DND-41 (cell line): ENCODE measurements at regions not wholly inside any gene's neighbourhood (a gene's known extent, or its start where the extent isn't known, plus 50 kb on each side); places are given as distances from the start of the nearest gene placed in this dataset.
A peak's percentile ranks its signal among the peaks of the same experiment; 100 is the strongest.

Source experiments
- ATAC-seq: fragments of 200-7000 bp; cut with Tn5 transposase; 3 replicates; pipeline ENCODE4 v1.9.1; 2021; ENCODE audit warnings: low read depth; ENCODE audit not compliant: insufficient read depth
- DNase-seq: peaks from one replicate; pipeline ENCODE4 v3.0.0-alpha.2; 2020
- H2AFZ ChIP-seq: 2 replicates; pipeline ENCODE4 v1.6.0; 2012; ENCODE audit warnings: low read depth, low read length
- H3K27ac ChIP-seq: 2 replicates; pipeline ENCODE4 v1.5.1; 2012; ENCODE audit warnings: low read length, inconsistent platforms
- H3K27me3 ChIP-seq: fragments of 200-600 bp; sonication (generic); 2 replicates; pipeline ENCODE4 v1.6.0; 2012; ENCODE audit warnings: low read length, mild to moderate bottlenecking, inconsistent platforms; ENCODE audit not compliant: insufficient read depth, poor library complexity
- H3K36me3 ChIP-seq: 2 replicates; pipeline ENCODE4 v1.5.1; 2012; ENCODE audit warnings: low read length, inconsistent platforms; ENCODE audit not compliant: insufficient read depth
- H3K4me1 ChIP-seq: 2 replicates; pipeline ENCODE4 v1.5.1; 2012; ENCODE audit warnings: mild to moderate bottlenecking, low read length; ENCODE audit not compliant: insufficient read depth
- H3K4me2 ChIP-seq: 2 replicates; pipeline ENCODE4 v1.6.0; 2012; ENCODE audit warnings: mild to moderate bottlenecking, moderate library complexity, low read length, inconsistent platforms; ENCODE audit not compliant: insufficient read depth
- H3K4me3 ChIP-seq, 2 experiments: fragments of 200-600 bp in 1 of 2; shearing (Covaris generic) in 1 of 2; 2 replicates each; pipeline ENCODE4 v1.5.1; 2012 to 2016; ENCODE audit warnings: inconsistent platforms in 2 of 2, low read length in 2 of 2, mild to moderate bottlenecking in 2 of 2, low read depth in 1 of 2, moderate library complexity in 1 of 2
- H3K79me2 ChIP-seq: 2 replicates; pipeline ENCODE4 v1.6.0; 2012; ENCODE audit warnings: low read length, inconsistent platforms; ENCODE audit not compliant: insufficient read depth
- H3K9ac ChIP-seq: 2 replicates; pipeline ENCODE4 v1.6.0; 2012; ENCODE audit warnings: low read depth, mild to moderate bottlenecking, inconsistent platforms, low read length, moderate library complexity
- H3K9me3 ChIP-seq: 2 replicates; pipeline ENCODE4 v1.5.1; 2012; ENCODE audit warnings: low read length, moderate library complexity, mild to moderate bottlenecking, inconsistent platforms; ENCODE audit not compliant: insufficient read depth, severe bottlenecking
- H4K20me1 ChIP-seq: 2 replicates; pipeline ENCODE4 v1.6.0; 2012; ENCODE audit warnings: low read length; ENCODE audit not compliant: insufficient read depth
- CTCF ChIP-seq: IDR thresholded peaks from 2 replicates; pipeline ENCODE4 v1.5.1; 2012; ENCODE audit warnings: borderline replicate concordance, low read length, moderate library complexity, mild to moderate bottlenecking; ENCODE audit not compliant: poor library complexity, severe bottlenecking; ENCODE audit errors: extremely low read depth
- EZH2 ChIP-seq: IDR thresholded peaks from 3 replicates; pipeline ENCODE4 v1.6.1; 2012; ENCODE audit warnings: borderline replicate concordance, low read depth, mild to moderate bottlenecking, moderate library complexity, low read length, inconsistent platforms; ENCODE audit not compliant: severe bottlenecking

GRCh38 chr1:232560940-232561339 is 69.0 kb downstream of the SIPA1L2 start:
- no peaks in the 10 kb centered on the region for H3K36me3 ChIP-seq
- H3K9me3 ChIP-seq, result no peaks in the 10 kb centered on the region
- no peaks in the 10 kb centered on the region for H3K79me2 ChIP-seq
- no peak overlapping the region for H3K4me3 ChIP-seq
- H3K9ac ChIP-seq, result no peak overlapping the region
- no peak overlapping the region for H3K4me2 ChIP-seq
- no peak for TF ChIP-seq EZH2
- TF ChIP-seq CTCF, result no peak
- H4K20me1 ChIP-seq, result no peaks in the 10 kb centered on the region
- no peak overlapping the region for H3K27ac ChIP-seq
- H3K27me3 ChIP-seq, result no peaks in the 10 kb centered on the region
- DNase-seq, result no peak
- no peak for ATAC-seq
- H3K4me1 ChIP-seq, result peaks cover 7% of the 10 kb centered on the region
- no peak overlapping the region for H2AFZ ChIP-seq

- Histone ChIP-seq H3K4me3 (no peak overlapping the region), H3K4me2 (no peak overlapping the region), H3K9me3 (no peaks in the 10 kb centered on the region), H3K9ac (no peak overlapping the region), H3K27ac (no peak overlapping the region), H4K20me1 (no peaks in the 10 kb centered on the region), H3K27me3 (no peaks in the 10 kb centered on the region), H3K36me3 (no peaks in the 10 kb centered on the region), H3K79me2 (no peaks in the 10 kb centered on the region), H2AFZ (no peak overlapping the region), H3K4me1 (peaks cover 7% of the 10 kb centered on the region)
- TF ChIP-seq EZH2 (no peak), CTCF (no peak)
- no peak for DNase-seq
- ATAC-seq, result peak; percentile 73; the same call in 2 of the 3 replicates
Observed at GRCh38 chr1:232558954-232559353, 71.0 kb downstream of the SIPA1L2 start.

GRCh38 chr1:232557502-232558191 is 72.3 kb downstream of the SIPA1L2 start:
- Histone ChIP-seq H3K9me3 (no peaks in the 10 kb centered on the region), H3K9ac (no peak overlapping the region)

More at GRCh38 chr1:232557502-232558191, 72.3 kb downstream of the SIPA1L2 start:
- H3K79me2 ChIP-seq, result no peaks in the 10 kb centered on the region
- H4K20me1 ChIP-seq, result no peaks in the 10 kb centered on the region
- H3K4me1 ChIP-seq, result peaks cover 7% of the 10 kb centered on the region
- no peak overlapping the region for H3K4me2 ChIP-seq
- no peaks in the 10 kb centered on the region for H3K27me3 ChIP-seq
- no peak for DNase-seq
- no peaks in the 10 kb centered on the region for H3K36me3 ChIP-seq
- no peak overlapping the region for H3K27ac ChIP-seq
- no peak overlapping the region for H3K4me3 ChIP-seq
- ATAC-seq, result no peak
- no peak overlapping the region for H2AFZ ChIP-seq
- TF ChIP-seq EZH2, result no peak
- TF ChIP-seq CTCF, result no peak
